Activated CD4-positive, alpha-beta T cell treated with anti-CD3 and anti-CD28 coated beads, Interleukin-2, amount 10 ng/mL, durations not matched to agents 24 days and 14 days (primary cell): ENCODE measurements at regions not wholly inside any gene's neighbourhood (a gene's known extent, or its start where the extent isn't known, plus 50 kb on each side); places are given as distances from the start of the nearest gene placed in this dataset.
"Not testable (repeated sequence)": the region's sequence is repeated elsewhere in the genome, so short reads cannot be mapped to it uniquely, and the experiment has no call there.

ENCODE experiments used
- DNase-seq: peaks from one replicate; pipeline ENCODE4 v3.0.0; 2022
- H3K27ac Mint-ChIP-seq: one replicate; pipeline ENCODE4 v1.8.0; 2022; ENCODE audit warnings: mild to moderate bottlenecking, mixed read lengths
- H3K27me3 Mint-ChIP-seq: one replicate; pipeline ENCODE4 v1.8.0; 2022; ENCODE audit warnings: mixed read lengths
- H3K36me3 Mint-ChIP-seq: one replicate; pipeline ENCODE4 v1.8.0; 2022; ENCODE audit warnings: low read depth, mild to moderate bottlenecking, mixed read lengths
- H3K4me1 Mint-ChIP-seq: one replicate; pipeline ENCODE4 v1.8.0; 2021; ENCODE audit warnings: mixed read lengths
- H3K4me3 Mint-ChIP-seq: one replicate; pipeline ENCODE4 v1.8.0; 2022; ENCODE audit warnings: mild to moderate bottlenecking, moderate library complexity, mixed read lengths
- H3K9me3 Mint-ChIP-seq: one replicate; pipeline ENCODE4 v1.8.0; 2021; ENCODE audit warnings: mixed read lengths
- intact Hi-C: fragments of 100-400 bp; cut with micrococcal nuclease; formaldehyde crosslinking; loops from one replicate; pipeline ENCODE4 v1.15.1; 2023

GRCh38 chr4:181004056-181004455, 1239.1 kb upstream of the TENM3 start:
- H3K27ac Mint-ChIP-seq: no peak overlapping the region
- no peaks in the 10 kb centered on the region for H3K36me3 Mint-ChIP-seq
- H3K9me3 Mint-ChIP-seq: no peaks in the 10 kb centered on the region
- no peak overlapping the region for H3K4me3 Mint-ChIP-seq
- H3K27me3 Mint-ChIP-seq: no peaks in the 10 kb centered on the region
- intact Hi-C loops: no loop called here
- DNase-seq: no peak
- no peaks in the 10 kb centered on the region for H3K4me1 Mint-ChIP-seq

DNA sequence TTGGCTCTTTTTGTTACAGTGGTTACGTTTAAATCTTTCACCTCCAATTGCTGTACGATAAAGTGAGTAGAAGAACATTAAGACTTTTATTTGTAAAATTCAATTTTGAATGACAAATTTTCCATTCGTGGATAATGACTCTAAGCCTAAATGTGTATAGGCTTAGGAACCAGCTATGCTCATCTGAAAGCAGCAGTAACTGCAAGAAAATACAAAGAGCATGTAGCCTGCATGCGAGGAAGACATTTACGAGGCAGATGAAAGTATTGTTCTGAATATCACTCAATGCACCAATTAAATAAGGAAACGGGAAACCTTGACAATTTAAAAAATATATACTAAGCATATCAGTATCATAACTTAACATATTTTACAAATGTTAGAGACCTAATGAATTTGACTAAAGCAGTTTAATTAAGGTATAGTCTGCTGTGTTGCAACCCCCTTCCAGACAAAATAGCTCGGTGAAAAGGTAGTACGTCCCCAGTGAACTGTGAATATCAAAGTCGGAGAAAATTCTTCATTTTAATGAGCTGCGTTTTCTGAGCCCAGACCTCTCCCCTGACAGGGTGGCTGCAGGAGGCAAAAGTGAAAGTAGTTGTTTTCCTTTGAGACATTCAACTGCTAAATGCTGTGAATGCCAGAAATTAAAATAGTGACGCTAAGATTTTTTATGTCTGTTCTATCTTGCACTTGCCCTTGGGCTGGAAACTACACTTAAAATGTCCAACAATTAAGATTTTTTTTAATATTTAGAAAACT, 1236.5 kb upstream of the TENM3 start:
- intact Hi-C loops: no loop called here
- no peak overlapping the region for H3K27ac Mint-ChIP-seq
- no peaks in the 10 kb centered on the region for H3K4me1 Mint-ChIP-seq
- H3K4me3 Mint-ChIP-seq: no peak overlapping the region
- no peak for DNase-seq
- no peaks in the 10 kb centered on the region for H3K9me3 Mint-ChIP-seq
- H3K36me3 Mint-ChIP-seq: no peaks in the 10 kb centered on the region
- no peaks in the 10 kb centered on the region for H3K27me3 Mint-ChIP-seq

DNA sequence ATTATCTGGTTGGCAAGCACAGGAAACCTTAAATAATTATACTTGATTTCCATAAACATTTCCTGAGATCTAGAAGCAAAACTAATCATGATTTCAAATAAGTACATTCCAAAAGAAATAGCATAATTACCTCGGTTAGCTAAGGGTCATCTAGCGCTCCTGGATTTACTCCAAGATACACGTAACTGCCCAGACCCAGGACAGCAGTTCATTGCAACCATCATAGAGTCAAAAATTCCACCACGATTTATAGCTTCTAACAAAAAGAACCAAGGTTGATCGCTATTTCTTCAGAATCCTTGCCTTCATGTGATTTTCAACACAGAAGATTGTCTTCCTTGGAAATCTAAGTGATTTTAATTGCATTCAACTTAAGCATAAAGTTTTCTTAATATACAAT, 1235.5 kb upstream of the TENM3 start:
- no peaks in the 10 kb centered on the region for H3K27me3 Mint-ChIP-seq
- intact Hi-C loops: no loop called here
- no peaks in the 10 kb centered on the region for H3K36me3 Mint-ChIP-seq
- no peaks in the 10 kb centered on the region for H3K9me3 Mint-ChIP-seq
- no peak for DNase-seq
- H3K27ac Mint-ChIP-seq: no peak overlapping the region
- no peak overlapping the region for H3K4me3 Mint-ChIP-seq
- H3K4me1 Mint-ChIP-seq: no peaks in the 10 kb centered on the region

GRCh38 chr4:181008164-181008563, 1235.0 kb upstream of the TENM3 start:
- H3K9me3 Mint-ChIP-seq: no peaks in the 10 kb centered on the region
- no peak overlapping the region for H3K27ac Mint-ChIP-seq
- intact Hi-C loops: no loop called here
- H3K4me3 Mint-ChIP-seq: no peak overlapping the region
- no peaks in the 10 kb centered on the region for H3K36me3 Mint-ChIP-seq
- H3K4me1 Mint-ChIP-seq: no peaks in the 10 kb centered on the region
- no peaks in the 10 kb centered on the region for H3K27me3 Mint-ChIP-seq
- DNase-seq: no peak

GRCh38 chr4:181013162-181013561, 1230.0 kb upstream of the TENM3 start:
- intact Hi-C loops: no loop called here
- H3K4me1 Mint-ChIP-seq: no peaks in the 10 kb centered on the region
- no peak overlapping the region for H3K4me3 Mint-ChIP-seq
- no peak overlapping the region for H3K27ac Mint-ChIP-seq
- no peaks in the 10 kb centered on the region for H3K9me3 Mint-ChIP-seq
- no peaks in the 10 kb centered on the region for H3K27me3 Mint-ChIP-seq
- DNase-seq: no peak
- no peaks in the 10 kb centered on the region for H3K36me3 Mint-ChIP-seq

DNA sequence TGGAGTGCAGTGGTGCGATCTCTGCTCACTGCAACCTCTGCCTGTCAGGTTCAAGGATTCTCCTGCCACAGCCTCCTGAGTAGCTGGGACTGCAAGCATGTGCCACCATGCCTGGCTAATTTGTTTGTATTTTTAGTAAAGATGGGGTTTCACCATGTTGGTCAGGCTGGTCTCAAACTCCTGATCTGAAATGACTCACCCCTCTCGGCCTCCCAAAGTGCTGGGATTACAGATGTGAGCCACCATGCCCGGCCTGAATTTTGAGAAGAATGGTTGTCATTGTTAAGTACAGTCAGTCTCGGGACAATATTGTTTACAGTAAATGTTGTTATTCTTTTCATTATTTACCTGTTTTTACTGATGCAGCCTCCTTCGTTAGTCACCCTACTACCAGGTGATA, 1226.2 kb upstream of the TENM3 start:
- no peaks in the 10 kb centered on the region for H3K27me3 Mint-ChIP-seq
- DNase-seq: no peak
- no peaks in the 10 kb centered on the region for H3K36me3 Mint-ChIP-seq
- H3K4me3 Mint-ChIP-seq: no peak overlapping the region
- no peaks in the 10 kb centered on the region for H3K4me1 Mint-ChIP-seq
- no peak overlapping the region for H3K27ac Mint-ChIP-seq
- H3K9me3 Mint-ChIP-seq: no peaks in the 10 kb centered on the region
- intact Hi-C loops: no loop called here

- H3K4me1 Mint-ChIP-seq: no peaks in the 10 kb centered on the region
- no peaks in the 10 kb centered on the region for H3K36me3 Mint-ChIP-seq
- intact Hi-C loops: no loop called here
- H3K4me3 Mint-ChIP-seq: no peak overlapping the region
- peaks cover 4% of the 10 kb centered on the region for H3K9me3 Mint-ChIP-seq
- H3K27ac Mint-ChIP-seq: no peak overlapping the region
- no peaks in the 10 kb centered on the region for H3K27me3 Mint-ChIP-seq
- DNase-seq: no peak
These were observed 1224.7 kb upstream of the TENM3 start for GRCh38 chr4:181018472-181018871.

GRCh38 chr4:181018913-181019312, 1224.3 kb upstream of the TENM3 start:
- intact Hi-C loops: no loop called here
- Mint-ChIP-seq H3K27me3 (no peaks in the 10 kb centered on the region), H3K27ac (no peak overlapping the region), H3K4me3 (no peak overlapping the region), H3K9me3 (peaks cover 4% of the 10 kb centered on the region), H3K4me1 (no peaks in the 10 kb centered on the region), H3K36me3 (no peaks in the 10 kb centered on the region)
- DNase-seq: no peak

- Mint-ChIP-seq H3K36me3 (no peaks in the 10 kb centered on the region), H3K9me3 (peaks cover 4% of the 10 kb centered on the region), H3K4me3 (no peak overlapping the region), H3K27ac (no peak overlapping the region), H3K27me3 (no peaks in the 10 kb centered on the region), H3K4me1 (no peaks in the 10 kb centered on the region)
- DNase-seq: no peak
- intact Hi-C loops: no loop called here
These were observed 1222.7 kb upstream of the TENM3 start for GRCh38 chr4:181020456-181020855.

DNA sequence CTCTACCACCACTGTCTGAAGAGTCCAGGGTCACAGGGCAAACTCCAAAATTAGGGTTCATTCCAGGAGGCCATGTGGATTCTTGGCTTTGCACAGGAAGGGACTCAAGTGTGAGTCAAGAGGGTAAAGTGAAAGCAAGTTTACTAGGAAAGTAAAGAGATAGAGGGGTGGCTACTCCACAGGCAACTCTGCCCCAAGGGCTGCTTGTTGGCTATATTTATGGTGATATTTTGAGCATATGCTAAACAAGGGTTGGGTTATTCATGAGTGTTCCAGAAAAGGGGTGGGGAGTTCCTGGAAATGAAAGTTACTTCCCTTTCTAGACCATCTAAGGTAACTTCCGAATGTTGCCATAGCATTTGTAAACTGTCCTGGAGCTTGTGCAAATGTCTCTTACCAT, 1222.0 kb upstream of the TENM3 start:
- H3K9me3 Mint-ChIP-seq: peaks cover 4% of the 10 kb centered on the region
- intact Hi-C loops: no loop called here
- no peak overlapping the region for H3K4me3 Mint-ChIP-seq
- no peaks in the 10 kb centered on the region for H3K4me1 Mint-ChIP-seq
- no peaks in the 10 kb centered on the region for H3K36me3 Mint-ChIP-seq
- no peak for DNase-seq
- H3K27me3 Mint-ChIP-seq: no peaks in the 10 kb centered on the region
- H3K27ac Mint-ChIP-seq: no peak overlapping the region

DNA sequence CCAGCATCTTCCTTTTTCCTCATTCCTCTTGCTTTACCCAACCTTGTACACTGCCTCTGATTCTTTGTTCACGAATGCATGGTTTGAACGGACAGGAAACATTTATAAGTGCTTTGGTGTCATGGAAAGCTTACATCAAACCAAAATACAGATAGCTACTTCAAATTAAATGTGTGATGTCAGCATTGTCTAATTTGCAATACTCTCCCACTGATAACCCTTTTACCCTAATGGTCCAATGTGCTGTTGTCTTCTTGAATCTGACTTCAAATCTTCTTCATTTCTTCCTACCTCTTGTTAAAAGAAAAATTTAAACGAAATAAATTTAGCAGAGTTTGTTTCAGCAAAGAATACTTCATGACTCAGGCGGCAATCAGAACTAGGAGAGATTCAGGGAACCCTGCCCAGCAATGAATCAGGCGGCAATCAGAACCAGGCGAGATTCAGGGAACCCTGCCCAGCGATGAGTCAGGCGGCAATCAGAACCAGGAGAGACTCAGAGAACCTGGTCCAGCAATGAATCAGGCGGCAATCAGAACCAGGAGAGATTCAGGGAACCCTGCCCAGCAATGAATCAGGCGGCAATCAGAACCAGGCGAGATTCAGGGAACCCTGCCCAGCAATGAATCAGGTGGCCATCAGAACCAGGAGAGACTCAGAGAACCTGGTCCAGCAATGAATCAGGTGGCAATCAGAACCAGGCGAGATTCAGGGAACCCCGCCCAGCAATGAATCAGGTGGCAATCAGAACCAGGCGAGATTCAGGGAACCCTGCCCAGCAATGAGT, 1212.9 kb upstream of the TENM3 start:
- H3K27me3 Mint-ChIP-seq, H3K36me3 Mint-ChIP-seq, H3K4me3 Mint-ChIP-seq, H3K9me3 Mint-ChIP-seq, H3K4me1 Mint-ChIP-seq, DNase-seq, H3K27ac Mint-ChIP-seq, intact Hi-C loops: not testable (repeated sequence)

DNA sequence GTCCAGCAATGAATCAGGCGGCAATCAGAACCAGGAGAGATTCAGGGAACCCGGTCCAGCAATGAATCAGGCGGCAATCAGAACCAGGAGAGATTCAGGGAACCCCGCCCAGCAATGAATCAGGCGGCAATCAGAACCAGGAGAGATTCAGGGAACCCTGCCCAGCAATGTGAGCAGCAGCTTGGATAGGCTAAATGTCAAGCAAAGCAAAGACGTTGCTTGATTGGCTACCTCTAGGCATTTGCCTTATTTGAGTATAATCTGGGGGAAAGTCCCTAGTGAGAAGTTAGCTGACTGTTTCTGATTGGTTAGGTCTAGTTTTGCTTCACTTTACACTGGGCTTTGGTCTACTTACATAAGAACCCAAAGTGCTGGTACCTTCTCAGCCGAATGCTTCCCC, 1212.2 kb upstream of the TENM3 start:
- no peak for DNase-seq
- Mint-ChIP-seq H3K27ac (no peak overlapping the region), H3K9me3 (peaks cover 6% of the 10 kb centered on the region), H3K36me3 (no peaks in the 10 kb centered on the region), H3K27me3 (no peaks in the 10 kb centered on the region), H3K4me3 (no peak overlapping the region), H3K4me1 (no peaks in the 10 kb centered on the region)
- intact Hi-C loops: no loop called here

GRCh38 chr4:181043486-181043885, 1199.7 kb upstream of the TENM3 start:
- Mint-ChIP-seq H3K9me3 (no peaks in the 10 kb centered on the region), H3K4me3 (no peak overlapping the region), H3K27ac (no peak overlapping the region), H3K27me3 (no peaks in the 10 kb centered on the region), H3K36me3 (no peaks in the 10 kb centered on the region), H3K4me1 (no peaks in the 10 kb centered on the region)
- intact Hi-C loops: no loop called here
- no peak for DNase-seq

DNA sequence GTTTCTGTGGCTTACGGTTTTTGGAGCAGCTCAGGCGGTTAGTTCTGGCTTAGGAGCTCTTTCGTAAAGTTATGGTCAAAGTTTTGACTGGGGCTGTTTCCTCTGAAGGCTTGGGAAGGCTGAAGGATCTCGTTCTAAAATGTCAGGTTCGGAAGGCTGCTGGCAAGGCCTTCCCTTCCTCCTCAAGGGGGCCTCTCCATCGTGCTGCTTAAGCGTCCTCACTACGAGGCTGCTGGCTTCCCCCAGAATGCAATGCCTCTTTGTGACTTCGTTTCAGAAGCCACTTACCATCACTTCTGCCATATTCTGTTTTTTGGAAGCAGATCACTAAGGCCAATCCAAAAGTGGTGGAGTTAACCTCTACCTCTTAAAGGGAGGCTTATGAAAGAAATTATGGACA, 1196.4 kb upstream of the TENM3 start:
- no peak for DNase-seq
- Mint-ChIP-seq H3K27me3 (no peaks in the 10 kb centered on the region), H3K9me3 (no peaks in the 10 kb centered on the region), H3K4me3 (no peak overlapping the region), H3K27ac (no peak overlapping the region), H3K36me3 (no peaks in the 10 kb centered on the region), H3K4me1 (no peaks in the 10 kb centered on the region)
- intact Hi-C loops: no loop called here

DNA sequence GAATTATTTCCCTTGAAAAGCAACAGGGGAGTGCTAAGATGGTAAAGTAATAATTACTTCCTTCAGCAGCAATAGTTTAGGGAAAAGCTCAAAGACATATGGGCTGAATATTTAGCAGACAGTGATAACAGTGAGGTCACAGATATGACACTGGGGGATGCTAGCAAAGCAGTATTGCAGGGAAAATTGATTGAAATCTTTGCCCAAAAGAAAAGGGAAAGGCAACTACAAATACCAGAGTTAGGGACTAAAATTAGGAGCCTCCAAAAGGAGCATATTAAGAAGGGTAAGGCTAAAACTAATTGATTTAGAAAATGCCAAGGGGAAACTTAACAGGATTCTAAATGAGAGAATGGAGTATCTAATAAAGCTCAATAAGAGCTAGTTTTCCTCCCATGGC, 1191.3 kb upstream of the TENM3 start:
- H3K4me1 Mint-ChIP-seq: no peaks in the 10 kb centered on the region
- H3K36me3 Mint-ChIP-seq: no peaks in the 10 kb centered on the region
- no peaks in the 10 kb centered on the region for H3K9me3 Mint-ChIP-seq
- H3K4me3 Mint-ChIP-seq: no peak overlapping the region
- intact Hi-C loops: no loop called here
- H3K27ac Mint-ChIP-seq: no peak overlapping the region
- no peak for DNase-seq
- H3K27me3 Mint-ChIP-seq: no peaks in the 10 kb centered on the region
